Activated B cell treated with CpG ODN at 0.5 μM for 24 hours (primary cell): ENCODE measurements at regions not wholly inside any gene's neighbourhood (a gene's known extent, or its start where the extent isn't known, plus 50 kb on each side); places are given as distances from the start of the nearest gene placed in this dataset.

Experiments
- ATAC-seq: fragments of 200-7000 bp; cut with Tn5 transposase; one replicate; pipeline ENCODE4 v1.10.0; 2021; ENCODE audit warnings: low read depth, mild to moderate bottlenecking, moderate library complexity
- CTCF ChIA-PET: fragments of 350-600 bp; sonication (Branson Sonifier 250); formaldehyde crosslinking; loops from one replicate; lab custom pipeline; 2021; ENCODE audit warnings: antibody characterized with exemption; lab: Charles Lee
- POLR2A ChIA-PET: fragments of 350-600 bp; sonication (Branson Sonifier 250); formaldehyde crosslinking; loops from one replicate; lab custom pipeline; 2021; ENCODE audit warnings: antibody characterized with exemption; lab: Charles Lee
- DNase-seq: peaks from one replicate; pipeline ENCODE4 v3.0.0; 2022
- H3K27ac Mint-ChIP-seq: one replicate; pipeline ENCODE4 v1.8.0; 2020; ENCODE audit warnings: mixed read lengths
- H3K27me3 Mint-ChIP-seq: one replicate; pipeline ENCODE4 v1.8.0; 2021; ENCODE audit warnings: mixed read lengths
- H3K36me3 Mint-ChIP-seq: one replicate; pipeline ENCODE4 v1.8.0; 2021; ENCODE audit warnings: low read depth, mixed read lengths
- H3K4me1 Mint-ChIP-seq: one replicate; pipeline ENCODE4 v1.8.0; 2021; ENCODE audit warnings: mixed read lengths
- H3K4me3 Mint-ChIP-seq: one replicate; pipeline ENCODE4 v1.8.0; 2020; ENCODE audit warnings: mild to moderate bottlenecking, mixed read lengths
- H3K9me3 Mint-ChIP-seq: one replicate; pipeline ENCODE4 v1.8.0; 2020; ENCODE audit warnings: mixed read lengths
- intact Hi-C: fragments of 100-400 bp; cut with micrococcal nuclease; formaldehyde crosslinking; loops from one replicate; pipeline ENCODE4 v1.15.1; 2024
- TF ChIP-seq, protein P1 (sequence below): fragments of 200-600 bp; IDR thresholded peaks from one replicate; pipeline ENCODE4 v1.8.0; 2022; ENCODE audit warnings: antibody characterized with exemption, mild to moderate bottlenecking

DNA sequence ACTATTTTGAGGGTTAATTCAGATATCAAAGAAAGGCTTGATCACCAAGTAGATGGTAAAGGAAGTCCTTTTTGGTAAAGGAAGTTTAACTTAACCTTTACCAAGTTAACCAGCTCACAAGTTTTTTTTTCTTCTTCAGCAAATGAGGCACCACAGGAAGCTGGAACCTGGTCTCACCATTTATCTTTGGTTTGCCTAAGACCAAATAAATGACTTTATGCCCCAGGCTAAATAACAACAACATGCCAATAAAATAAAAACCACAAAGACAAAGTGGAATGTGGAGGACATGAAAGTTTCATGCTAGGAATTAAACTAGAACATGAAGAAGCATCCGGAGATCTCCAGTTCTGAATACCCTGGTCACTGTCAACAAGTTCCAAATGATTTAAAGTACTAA lies 116.8 kb upstream of the PRICKLE1 start:
- Mint-ChIP-seq H3K36me3 (no peaks in the 10 kb centered on the region), H3K4me1 (no peaks in the 10 kb centered on the region), H3K9me3 (no peaks in the 10 kb centered on the region), H3K27me3 (no peaks in the 10 kb centered on the region), H3K4me3 (no peak overlapping the region), H3K27ac (no peak overlapping the region)
- TF ChIP-seq, protein P1, sequence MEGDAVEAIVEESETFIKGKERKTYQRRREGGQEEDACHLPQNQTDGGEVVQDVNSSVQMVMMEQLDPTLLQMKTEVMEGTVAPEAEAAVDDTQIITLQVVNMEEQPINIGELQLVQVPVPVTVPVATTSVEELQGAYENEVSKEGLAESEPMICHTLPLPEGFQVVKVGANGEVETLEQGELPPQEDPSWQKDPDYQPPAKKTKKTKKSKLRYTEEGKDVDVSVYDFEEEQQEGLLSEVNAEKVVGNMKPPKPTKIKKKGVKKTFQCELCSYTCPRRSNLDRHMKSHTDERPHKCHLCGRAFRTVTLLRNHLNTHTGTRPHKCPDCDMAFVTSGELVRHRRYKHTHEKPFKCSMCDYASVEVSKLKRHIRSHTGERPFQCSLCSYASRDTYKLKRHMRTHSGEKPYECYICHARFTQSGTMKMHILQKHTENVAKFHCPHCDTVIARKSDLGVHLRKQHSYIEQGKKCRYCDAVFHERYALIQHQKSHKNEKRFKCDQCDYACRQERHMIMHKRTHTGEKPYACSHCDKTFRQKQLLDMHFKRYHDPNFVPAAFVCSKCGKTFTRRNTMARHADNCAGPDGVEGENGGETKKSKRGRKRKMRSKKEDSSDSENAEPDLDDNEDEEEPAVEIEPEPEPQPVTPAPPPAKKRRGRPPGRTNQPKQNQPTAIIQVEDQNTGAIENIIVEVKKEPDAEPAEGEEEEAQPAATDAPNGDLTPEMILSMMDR = no peak
- CTCF ChIA-PET = no interaction called here
- intact Hi-C loops = no loop called here
- no peak for ATAC-seq
- no peak for DNase-seq
- POLR2A ChIA-PET = no interaction called here

- no peaks in the 10 kb centered on the region for H3K27me3 Mint-ChIP-seq
- H3K27ac Mint-ChIP-seq = no peak overlapping the region
- H3K4me3 Mint-ChIP-seq = no peak overlapping the region
- no peak for DNase-seq
- no peaks in the 10 kb centered on the region for H3K36me3 Mint-ChIP-seq
- TF ChIP-seq, protein P1 = no peak
- CTCF ChIA-PET = no interaction called here
- no peaks in the 10 kb centered on the region for H3K9me3 Mint-ChIP-seq
- H3K4me1 Mint-ChIP-seq = no peaks in the 10 kb centered on the region
- no peak for ATAC-seq
- POLR2A ChIA-PET = no interaction called here
- intact Hi-C loops = no loop called here
These were observed 116.3 kb upstream of the PRICKLE1 start for GRCh38 chr12:42705863-42706262.

DNA sequence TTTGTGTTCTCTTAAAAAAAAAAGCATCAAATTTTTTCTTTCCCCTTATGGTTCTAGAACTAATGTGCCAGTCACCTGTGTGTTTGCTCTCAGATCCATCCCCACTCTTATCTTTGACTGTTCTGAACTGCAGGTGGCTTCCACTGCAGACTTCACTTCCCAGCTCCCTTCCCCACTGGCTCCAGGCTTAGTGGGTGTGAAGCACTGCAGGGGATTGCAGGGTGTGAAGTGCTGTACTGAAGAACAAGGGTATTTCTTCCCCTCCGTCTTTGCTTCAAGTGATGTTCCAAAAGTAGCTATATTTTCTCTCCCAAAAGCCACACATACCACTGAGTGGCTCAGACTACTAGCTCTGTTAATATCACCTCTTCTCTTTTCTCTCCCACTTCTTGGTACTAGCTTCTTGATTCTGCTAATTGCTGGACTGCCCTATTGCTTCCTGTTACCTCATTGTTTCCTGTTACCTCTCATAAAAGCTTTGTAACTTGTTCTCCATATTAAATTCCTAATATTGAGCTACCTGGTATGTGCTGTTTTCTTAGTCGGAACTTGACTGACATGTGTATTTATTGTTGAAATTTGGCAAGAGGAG lies 115.4 kb upstream of the PRICKLE1 start:
- no peak for ATAC-seq
- Mint-ChIP-seq H3K36me3 (no peaks in the 10 kb centered on the region), H3K4me3 (no peak overlapping the region), H3K4me1 (no peaks in the 10 kb centered on the region), H3K27me3 (no peaks in the 10 kb centered on the region), H3K9me3 (no peaks in the 10 kb centered on the region), H3K27ac (no peak overlapping the region)
- POLR2A ChIA-PET = no interaction called here
- TF ChIP-seq, protein P1 = no peak
- intact Hi-C loops = no loop called here
- DNase-seq = no peak
- CTCF ChIA-PET = no interaction called here

DNA sequence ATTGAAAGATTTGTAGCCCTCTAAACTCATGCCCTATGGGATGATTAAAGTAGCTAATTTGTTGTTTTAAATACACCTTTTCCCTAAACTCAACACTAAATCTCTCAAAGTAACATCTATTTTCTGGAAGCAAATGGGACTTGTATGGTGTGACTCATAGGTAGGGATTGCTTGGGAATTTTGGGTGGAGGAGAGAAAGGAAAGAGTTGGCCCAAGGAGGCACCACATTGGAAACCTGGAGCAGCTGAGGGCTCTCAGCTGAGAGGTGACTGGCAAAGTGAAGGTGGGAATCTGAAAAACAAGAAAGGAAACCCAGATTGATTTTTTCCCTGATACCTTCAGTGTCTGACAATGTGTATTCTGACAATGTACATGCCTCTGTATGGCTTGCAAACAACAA lies 114.8 kb upstream of the PRICKLE1 start:
- ATAC-seq (no peak), DNase-seq (no peak)
- no peaks in the 10 kb centered on the region for H3K9me3 Mint-ChIP-seq
- no peak overlapping the region for H3K4me3 Mint-ChIP-seq
- CTCF ChIA-PET = no interaction called here
- H3K27ac Mint-ChIP-seq = no peak overlapping the region
- no peaks in the 10 kb centered on the region for H3K27me3 Mint-ChIP-seq
- H3K36me3 Mint-ChIP-seq = no peaks in the 10 kb centered on the region
- no peaks in the 10 kb centered on the region for H3K4me1 Mint-ChIP-seq
- POLR2A ChIA-PET = no interaction called here
- intact Hi-C loops = no loop called here
- TF ChIP-seq, protein P1 = no peak

GRCh38 chr12:42701084-42701483 lies 111.5 kb upstream of the PRICKLE1 start:
- no peak overlapping the region for H3K4me3 Mint-ChIP-seq
- ATAC-seq (no peak), DNase-seq (no peak)
- H3K27me3 Mint-ChIP-seq = peaks cover 2% of the 10 kb centered on the region
- no peak overlapping the region for H3K27ac Mint-ChIP-seq
- H3K4me1 Mint-ChIP-seq = no peaks in the 10 kb centered on the region
- intact Hi-C loops = no loop called here
- POLR2A ChIA-PET = no interaction called here
- no peaks in the 10 kb centered on the region for H3K9me3 Mint-ChIP-seq
- CTCF ChIA-PET = no interaction called here
- no peaks in the 10 kb centered on the region for H3K36me3 Mint-ChIP-seq
- TF ChIP-seq, protein P1 = no peak
